ENCODE measurements at regions not wholly inside any gene's neighbourhood (a gene's known extent, or its start where the extent isn't known, plus 50 kb on each side); places are given as distances from the start of the nearest gene placed in this dataset.

DNA sequence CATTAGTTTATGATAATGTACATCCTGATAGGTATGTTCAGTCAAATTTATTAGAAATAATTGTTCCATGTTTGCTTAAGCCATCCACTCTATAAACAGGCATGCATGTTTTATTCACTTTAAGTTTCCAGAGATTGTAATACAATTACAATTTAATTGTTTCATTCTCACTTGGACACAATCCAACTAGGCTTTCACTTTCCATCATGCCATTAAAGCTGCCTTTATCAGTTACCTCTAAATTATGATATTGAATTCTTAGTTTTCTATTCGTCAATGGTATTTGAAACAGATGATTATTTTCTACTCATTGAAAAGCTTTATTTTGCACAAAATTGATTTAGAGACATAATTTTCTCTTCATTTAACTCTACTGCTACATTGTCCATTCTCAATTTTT lies 1196.3 kb downstream of the RAPGEF2 start:
- no TSS peak for BruUV-seq (replicated peaks)
- WGBS (ENCODE audit: insufficient coverage, insufficient replicate concordance, low lambda C conversion rate, missing lambda C conversion rate), result 36% methylated on average over 1 of the region's 1 CpG
- no peak overlapping the region for H3K4me3 ChIP-seq
- FAIRE-seq (no peak), ATAC-seq (no peak), DNase-seq (ENCODE audit: low read depth, low spot score) (no peak)
- H3K79me2 ChIP-seq (ENCODE audit: control insufficient read depth, insufficient read depth, low read length), result no peaks in the 10 kb centered on the region
- H3K27me3 ChIP-seq (replicated peaks in 1 of 2; ENCODE audit: control insufficient read depth in 2 of 2, insufficient read depth in 2 of 2, low read length in 1 of 2), result no peaks in the 10 kb centered on the region
- H4K20me1 ChIP-seq (ENCODE audit: control insufficient read depth, insufficient read depth), result no peaks in the 10 kb centered on the region
- ChIA-PET SMC1A (ENCODE audit: uncharacterized antibody, unreplicated experiment) (no interaction called here), CTCF (no interaction called here), POLR2A (no interaction called here), RAD21 (ENCODE audit: unreplicated experiment) (no interaction called here)
- intact Hi-C loops (cut with micrococcal nuclease; ENCODE audit: unreplicated experiment) (no loop called here), in situ Hi-C loops (cut with MboI) (no loop called here)
- no peaks in the 10 kb centered on the region for H3K36me3 ChIP-seq (ENCODE audit: control insufficient read depth in 2 of 2, insufficient read depth in 2 of 2, low read length in 1 of 2)
- H3K27ac ChIP-seq (ENCODE audit: control insufficient read depth, insufficient read depth), result no peak overlapping the region
- no peak overlapping the region for H3K4me2 ChIP-seq (ENCODE audit: control insufficient read depth, insufficient read depth)
- no peaks in the 10 kb centered on the region for H3K4me1 ChIP-seq (ENCODE audit: control insufficient read depth, insufficient read depth, low read length)
- H2AFZ ChIP-seq (ENCODE audit: control insufficient read depth, low read depth, low read length), result no peak overlapping the region
- H3K9ac ChIP-seq (ENCODE audit: control insufficient read depth, insufficient read depth, low read length), result no peak overlapping the region
- TF ChIP-seq CBFB (IDR thresholded peaks at IDR 0.05; ENCODE audit: low read depth), result no peak
- TF ChIP-seq BCL3 (IDR thresholded peaks at IDR 0.05; ENCODE audit: borderline replicate concordance, insufficient read depth, low read depth, low read length, poor library complexity, severe bottlenecking), result no peak
- TF ChIP-seq, protein P1, sequence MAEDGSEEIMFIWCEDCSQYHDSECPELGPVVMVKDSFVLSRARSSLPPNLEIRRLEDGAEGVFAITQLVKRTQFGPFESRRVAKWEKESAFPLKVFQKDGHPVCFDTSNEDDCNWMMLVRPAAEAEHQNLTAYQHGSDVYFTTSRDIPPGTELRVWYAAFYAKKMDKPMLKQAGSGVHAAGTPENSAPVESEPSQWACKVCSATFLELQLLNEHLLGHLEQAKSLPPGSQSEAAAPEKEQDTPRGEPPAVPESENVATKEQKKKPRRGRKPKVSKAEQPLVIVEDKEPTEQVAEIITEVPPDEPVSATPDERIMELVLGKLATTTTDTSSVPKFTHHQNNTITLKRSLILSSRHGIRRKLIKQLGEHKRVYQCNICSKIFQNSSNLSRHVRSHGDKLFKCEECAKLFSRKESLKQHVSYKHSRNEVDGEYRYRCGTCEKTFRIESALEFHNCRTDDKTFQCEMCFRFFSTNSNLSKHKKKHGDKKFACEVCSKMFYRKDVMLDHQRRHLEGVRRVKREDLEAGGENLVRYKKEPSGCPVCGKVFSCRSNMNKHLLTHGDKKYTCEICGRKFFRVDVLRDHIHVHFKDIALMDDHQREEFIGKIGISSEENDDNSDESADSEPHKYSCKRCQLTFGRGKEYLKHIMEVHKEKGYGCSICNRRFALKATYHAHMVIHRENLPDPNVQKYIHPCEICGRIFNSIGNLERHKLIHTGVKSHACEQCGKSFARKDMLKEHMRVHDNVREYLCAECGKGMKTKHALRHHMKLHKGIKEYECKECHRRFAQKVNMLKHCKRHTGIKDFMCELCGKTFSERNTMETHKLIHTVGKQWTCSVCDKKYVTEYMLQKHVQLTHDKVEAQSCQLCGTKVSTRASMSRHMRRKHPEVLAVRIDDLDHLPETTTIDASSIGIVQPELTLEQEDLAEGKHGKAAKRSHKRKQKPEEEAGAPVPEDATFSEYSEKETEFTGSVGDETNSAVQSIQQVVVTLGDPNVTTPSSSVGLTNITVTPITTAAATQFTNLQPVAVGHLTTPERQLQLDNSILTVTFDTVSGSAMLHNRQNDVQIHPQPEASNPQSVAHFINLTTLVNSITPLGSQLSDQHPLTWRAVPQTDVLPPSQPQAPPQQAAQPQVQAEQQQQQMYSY (CRISPR knock-in tag; IDR thresholded peaks at IDR 0.05), result no peak
- no peak for TF ChIP-seq MXI1 (IDR thresholded peaks at IDR 0.05; ENCODE audit: low read depth, low read length)
- TF ChIP-seq SP1 (IDR thresholded peaks at IDR 0.05; ENCODE audit: low read depth, low read length), result no peak
- no peak for TF ChIP-seq ZSCAN29 (IDR thresholded peaks at IDR 0.05)
- TF ChIP-seq, protein P2, sequence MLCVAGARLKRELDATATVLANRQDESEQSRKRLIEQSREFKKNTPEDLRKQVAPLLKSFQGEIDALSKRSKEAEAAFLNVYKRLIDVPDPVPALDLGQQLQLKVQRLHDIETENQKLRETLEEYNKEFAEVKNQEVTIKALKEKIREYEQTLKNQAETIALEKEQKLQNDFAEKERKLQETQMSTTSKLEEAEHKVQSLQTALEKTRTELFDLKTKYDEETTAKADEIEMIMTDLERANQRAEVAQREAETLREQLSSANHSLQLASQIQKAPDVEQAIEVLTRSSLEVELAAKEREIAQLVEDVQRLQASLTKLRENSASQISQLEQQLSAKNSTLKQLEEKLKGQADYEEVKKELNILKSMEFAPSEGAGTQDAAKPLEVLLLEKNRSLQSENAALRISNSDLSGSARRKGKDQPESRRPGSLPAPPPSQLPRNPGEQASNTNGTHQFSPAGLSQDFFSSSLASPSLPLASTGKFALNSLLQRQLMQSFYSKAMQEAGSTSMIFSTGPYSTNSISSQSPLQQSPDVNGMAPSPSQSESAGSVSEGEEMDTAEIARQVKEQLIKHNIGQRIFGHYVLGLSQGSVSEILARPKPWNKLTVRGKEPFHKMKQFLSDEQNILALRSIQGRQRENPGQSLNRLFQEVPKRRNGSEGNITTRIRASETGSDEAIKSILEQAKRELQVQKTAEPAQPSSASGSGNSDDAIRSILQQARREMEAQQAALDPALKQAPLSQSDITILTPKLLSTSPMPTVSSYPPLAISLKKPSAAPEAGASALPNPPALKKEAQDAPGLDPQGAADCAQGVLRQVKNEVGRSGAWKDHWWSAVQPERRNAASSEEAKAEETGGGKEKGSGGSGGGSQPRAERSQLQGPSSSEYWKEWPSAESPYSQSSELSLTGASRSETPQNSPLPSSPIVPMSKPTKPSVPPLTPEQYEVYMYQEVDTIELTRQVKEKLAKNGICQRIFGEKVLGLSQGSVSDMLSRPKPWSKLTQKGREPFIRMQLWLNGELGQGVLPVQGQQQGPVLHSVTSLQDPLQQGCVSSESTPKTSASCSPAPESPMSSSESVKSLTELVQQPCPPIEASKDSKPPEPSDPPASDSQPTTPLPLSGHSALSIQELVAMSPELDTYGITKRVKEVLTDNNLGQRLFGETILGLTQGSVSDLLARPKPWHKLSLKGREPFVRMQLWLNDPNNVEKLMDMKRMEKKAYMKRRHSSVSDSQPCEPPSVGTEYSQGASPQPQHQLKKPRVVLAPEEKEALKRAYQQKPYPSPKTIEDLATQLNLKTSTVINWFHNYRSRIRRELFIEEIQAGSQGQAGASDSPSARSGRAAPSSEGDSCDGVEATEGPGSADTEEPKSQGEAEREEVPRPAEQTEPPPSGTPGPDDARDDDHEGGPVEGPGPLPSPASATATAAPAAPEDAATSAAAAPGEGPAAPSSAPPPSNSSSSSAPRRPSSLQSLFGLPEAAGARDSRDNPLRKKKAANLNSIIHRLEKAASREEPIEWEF (IDR thresholded peaks at IDR 0.05; ENCODE audit: insufficient replicate concordance, low read depth, low read length), result no peak
- TF ChIP-seq RUNX3 (IDR thresholded peaks at IDR 0.05; ENCODE audit: low read length), result no peak
- no peak for TF ChIP-seq MTA2 (IDR thresholded peaks at IDR 0.05; ENCODE audit: low read depth)
- no peak for TF ChIP-seq USF2 (IDR thresholded peaks at IDR 0.05; ENCODE audit: borderline replicate concordance, low read depth, low read length)
- no peak for TF ChIP-seq IRF5 (IDR thresholded peaks at IDR 0.05; ENCODE audit: borderline replicate concordance)
- H3K9me3 ChIP-seq (replicated peaks; ENCODE audit: control insufficient read depth, insufficient read depth, low read length), result no peaks in the 10 kb centered on the region
